ENCODE measurements at regions not wholly inside any gene's neighbourhood (a gene's known extent, or its start where the extent isn't known, plus 50 kb on each side); places are given as distances from the start of the nearest gene placed in this dataset.

GRCh38 chr5:174999581-174999980 is 275.2 kb downstream of the MSX2 start:
- TF ChIP-seq CTCF (IDR thresholded peaks at IDR 0.05), result no peak
- no peak for TF ChIP-seq POLR2A (IDR thresholded peaks at IDR 0.05)
- no peak for TF ChIP-seq EP300 (IDR thresholded peaks at IDR 0.05)

Data from ovary (tissue), 3 donors.